Fibroblast of lung (primary cell): ENCODE measurements at regions not wholly inside any gene's neighbourhood (a gene's known extent, or its start where the extent isn't known, plus 50 kb on each side); places are given as distances from the start of the nearest gene placed in this dataset.

ENCODE experiments used
- DNase-seq, 2 donors: peaks; one replicate each; pipeline versions ENCODE4 v3.0.0 to v3.0.0-alpha.2; 2010; ENCODE audit warnings: low read depth in 2 of 2
- H2AFZ ChIP-seq: 2 replicates; pipeline ENCODE4 v1.5.1; 2012; ENCODE audit warnings: low read length, control low read depth, inconsistent platforms
- H3K27ac ChIP-seq: 2 replicates; pipeline ENCODE4 v1.5.1; 2011; ENCODE audit warnings: low read length, control low read depth; ENCODE audit not compliant: insufficient read depth
- H3K27me3 ChIP-seq: 2 replicates; pipeline ENCODE4 v1.5.1; 2011; ENCODE audit warnings: mild to moderate bottlenecking, low read length; ENCODE audit not compliant: control insufficient read depth, insufficient read depth
- H3K36me3 ChIP-seq: 2 replicates; pipeline ENCODE4 v1.5.1; 2011; ENCODE audit warnings: low read length; ENCODE audit not compliant: control insufficient read depth, insufficient read depth
- H3K4me1 ChIP-seq: 2 replicates; pipeline ENCODE4 v1.5.1; 2011; ENCODE audit warnings: low read length; ENCODE audit not compliant: control insufficient read depth, insufficient read depth; ENCODE audit errors: extremely low read depth
- H3K4me2 ChIP-seq: 2 replicates; pipeline ENCODE4 v1.5.1; 2011; ENCODE audit warnings: low read length, control low read depth; ENCODE audit not compliant: insufficient read depth; ENCODE audit errors: extremely low read depth
- H3K4me3 ChIP-seq, 4 experiments: fragments of 200-600 bp in 1 of 4; sonication (generic) in 1 of 4; replicated peaks in 1 of 4; 2 replicates each; pipeline ENCODE4 v1.5.1; 2011 to 2016; ENCODE audit warnings: low read length in 4 of 4, low read depth in 3 of 4, mild to moderate bottlenecking in 3 of 4, control low read depth in 2 of 4, inconsistent platforms in 1 of 4, mixed read lengths in 1 of 4; ENCODE audit not compliant: insufficient read depth in 1 of 4; ENCODE audit errors: control extremely low read depth in 1 of 4
- H3K79me2 ChIP-seq: 2 replicates; pipeline ENCODE4 v1.5.1; 2012; ENCODE audit warnings: mild to moderate bottlenecking, low read length, inconsistent platforms; ENCODE audit not compliant: control insufficient read depth, insufficient read depth
- H3K9ac ChIP-seq: 2 replicates; pipeline ENCODE4 v1.5.1; 2011; ENCODE audit warnings: mild to moderate bottlenecking, low read length, control low read depth; ENCODE audit not compliant: insufficient read depth
- H3K9me3 ChIP-seq: 2 replicates; pipeline ENCODE4 v1.5.1; 2012; ENCODE audit warnings: low read depth, low read length; ENCODE audit not compliant: control insufficient read depth, insufficient read depth
- H4K20me1 ChIP-seq: 2 replicates; pipeline ENCODE4 v1.5.1; 2011; ENCODE audit warnings: low read length; ENCODE audit not compliant: control insufficient read depth, insufficient read depth; ENCODE audit errors: extremely low read depth
- EZH2 ChIP-seq: IDR thresholded peaks from 2 replicates; pipeline ENCODE4 v1.5.1; 2012; ENCODE audit warnings: low read length, control low read depth, mild to moderate bottlenecking; ENCODE audit errors: missing control alignments
- TF ChIP-seq, protein P1 (sequence below), 2 donors: IDR thresholded peaks in 1 of 2; conservative IDR thresholded peaks in 1 of 2; 1 replicate in 1 of 2; 2 replicates in 1 of 2; pipeline ENCODE4 v1.5.1; 2011 to 2012; ENCODE audit warnings: low read length in 2 of 2, control low read depth in 1 of 2, inconsistent platforms in 1 of 2, low read depth in 1 of 2, mild to moderate bottlenecking in 1 of 2

GRCh38 chr14:58794993-58795762 lies 157.4 kb downstream of the DACT1 start:
- H3K9me3 ChIP-seq = no peaks in the 10 kb centered on the region
- H3K9ac ChIP-seq = no peak overlapping the region
- DNase-seq = no peak
- no peak overlapping the region for H3K4me2 ChIP-seq
- H3K4me3 ChIP-seq = no peak overlapping the region
- H3K79me2 ChIP-seq = no peaks in the 10 kb centered on the region
- H4K20me1 ChIP-seq = no peaks in the 10 kb centered on the region
- H3K27me3 ChIP-seq = no peaks in the 10 kb centered on the region
- no peaks in the 10 kb centered on the region for H3K4me1 ChIP-seq
- no peak overlapping the region for H3K27ac ChIP-seq
- H2AFZ ChIP-seq = no peak overlapping the region
- no peak for TF ChIP-seq EZH2
- TF ChIP-seq, protein P1, sequence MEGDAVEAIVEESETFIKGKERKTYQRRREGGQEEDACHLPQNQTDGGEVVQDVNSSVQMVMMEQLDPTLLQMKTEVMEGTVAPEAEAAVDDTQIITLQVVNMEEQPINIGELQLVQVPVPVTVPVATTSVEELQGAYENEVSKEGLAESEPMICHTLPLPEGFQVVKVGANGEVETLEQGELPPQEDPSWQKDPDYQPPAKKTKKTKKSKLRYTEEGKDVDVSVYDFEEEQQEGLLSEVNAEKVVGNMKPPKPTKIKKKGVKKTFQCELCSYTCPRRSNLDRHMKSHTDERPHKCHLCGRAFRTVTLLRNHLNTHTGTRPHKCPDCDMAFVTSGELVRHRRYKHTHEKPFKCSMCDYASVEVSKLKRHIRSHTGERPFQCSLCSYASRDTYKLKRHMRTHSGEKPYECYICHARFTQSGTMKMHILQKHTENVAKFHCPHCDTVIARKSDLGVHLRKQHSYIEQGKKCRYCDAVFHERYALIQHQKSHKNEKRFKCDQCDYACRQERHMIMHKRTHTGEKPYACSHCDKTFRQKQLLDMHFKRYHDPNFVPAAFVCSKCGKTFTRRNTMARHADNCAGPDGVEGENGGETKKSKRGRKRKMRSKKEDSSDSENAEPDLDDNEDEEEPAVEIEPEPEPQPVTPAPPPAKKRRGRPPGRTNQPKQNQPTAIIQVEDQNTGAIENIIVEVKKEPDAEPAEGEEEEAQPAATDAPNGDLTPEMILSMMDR (conservative IDR thresholded peaks at IDR 0.05 in 1 of 2, IDR thresholded peaks at IDR 0.05 in 1 of 2; ENCODE audit: low read depth in 1 of 2, low read length in 2 of 2) = no peak
- no peaks in the 10 kb centered on the region for H3K36me3 ChIP-seq

GRCh38 chr14:58796242-58797009 lies 158.7 kb downstream of the DACT1 start:
- Histone ChIP-seq H3K4me1 (no peaks in the 10 kb centered on the region), H3K27ac (no peak overlapping the region), H3K9ac (no peak overlapping the region), H3K4me3 (no peak overlapping the region), H3K9me3 (no peaks in the 10 kb centered on the region), H3K27me3 (no peaks in the 10 kb centered on the region), H3K36me3 (no peaks in the 10 kb centered on the region), H2AFZ (no peak overlapping the region), H3K4me2 (no peak overlapping the region), H3K79me2 (no peaks in the 10 kb centered on the region), H4K20me1 (no peaks in the 10 kb centered on the region)
- DNase-seq = no peak
- TF ChIP-seq, protein P1 (conservative IDR thresholded peaks at IDR 0.05 in 1 of 2, IDR thresholded peaks at IDR 0.05 in 1 of 2; ENCODE audit: low read depth in 1 of 2, low read length in 2 of 2) = no peak

GRCh38 chr14:58797010-58797429 lies 159.3 kb downstream of the DACT1 start:
- DNase-seq = no peak
- Histone ChIP-seq H3K27me3 (no peaks in the 10 kb centered on the region), H2AFZ (no peak overlapping the region), H3K27ac (no peak overlapping the region), H3K9me3 (no peaks in the 10 kb centered on the region), H3K4me3 (no peak overlapping the region), H4K20me1 (no peaks in the 10 kb centered on the region), H3K9ac (no peak overlapping the region), H3K36me3 (no peaks in the 10 kb centered on the region), H3K79me2 (no peaks in the 10 kb centered on the region), H3K4me1 (no peaks in the 10 kb centered on the region), H3K4me2 (no peak overlapping the region)
- TF ChIP-seq, protein P1 (conservative IDR thresholded peaks at IDR 0.05 in 1 of 2, IDR thresholded peaks at IDR 0.05 in 1 of 2; ENCODE audit: low read depth in 1 of 2, low read length in 2 of 2) = no peak
- no peak for TF ChIP-seq EZH2
